CD4-positive, alpha-beta T cell treated with Interleukin-10 for 1 hour (primary cell): ENCODE measurements at regions not wholly inside any gene's neighbourhood (a gene's known extent, or its start where the extent isn't known, plus 50 kb on each side); places are given as distances from the start of the nearest gene placed in this dataset.

Experiments used
- DNase-seq: peaks from one replicate; pipeline ENCODE4 v3.0.0-alpha.2; 2020

- DNase-seq, result peak; percentile 33
Observed at GRCh38 chr3:18657858-18658820, 233.0 kb upstream of the SATB1 start.

DNA sequence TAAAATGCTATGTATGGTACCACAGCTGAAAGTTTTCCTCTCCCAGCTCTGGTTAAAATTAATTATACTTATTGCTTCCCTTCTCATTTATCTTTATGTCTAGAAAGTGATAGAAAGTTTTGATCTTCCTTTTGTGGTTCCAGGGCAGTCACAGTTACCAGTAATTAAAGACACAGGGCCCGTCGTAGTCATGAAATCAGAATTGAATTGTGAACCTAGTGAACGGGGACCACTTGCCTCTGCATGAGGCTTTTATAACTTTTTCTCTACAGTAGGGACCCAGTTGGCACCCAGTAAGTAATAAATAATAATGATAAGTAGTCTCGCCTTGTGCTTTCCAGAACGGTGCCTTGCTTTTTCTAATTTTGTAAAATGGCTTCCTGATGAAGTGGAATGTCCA, 231.7 kb upstream of the SATB1 start:
- DNase-seq, result no peak

- DNase-seq, result no peak
Observed at GRCh38 chr3:18656410-18656809, 231.3 kb upstream of the SATB1 start.

GRCh38 chr3:18655827-18656226, 230.7 kb upstream of the SATB1 start:
- no peak for DNase-seq

GRCh38 chr3:18652781-18653180, 227.6 kb upstream of the SATB1 start:
- no peak for DNase-seq

DNA sequence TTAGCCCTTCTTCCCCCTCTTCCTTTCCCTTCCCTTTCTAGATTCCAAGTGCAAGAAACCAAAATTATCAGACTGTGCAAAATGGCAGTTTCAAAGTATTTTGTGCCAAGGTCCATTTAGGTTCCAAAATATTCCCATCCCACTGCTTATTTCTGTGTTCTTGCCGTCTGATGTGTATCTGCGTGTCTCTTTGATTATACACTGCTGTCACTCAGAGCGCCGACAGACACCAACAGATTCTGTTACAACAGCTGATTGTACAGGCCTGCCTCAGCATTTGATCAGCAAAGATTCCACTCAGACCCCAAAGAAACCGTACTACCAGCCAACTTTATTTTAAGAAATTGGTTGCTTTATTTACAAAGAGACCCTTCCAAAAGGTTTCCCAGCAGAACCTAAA, 225.6 kb upstream of the SATB1 start:
- DNase-seq, result no peak

DNA sequence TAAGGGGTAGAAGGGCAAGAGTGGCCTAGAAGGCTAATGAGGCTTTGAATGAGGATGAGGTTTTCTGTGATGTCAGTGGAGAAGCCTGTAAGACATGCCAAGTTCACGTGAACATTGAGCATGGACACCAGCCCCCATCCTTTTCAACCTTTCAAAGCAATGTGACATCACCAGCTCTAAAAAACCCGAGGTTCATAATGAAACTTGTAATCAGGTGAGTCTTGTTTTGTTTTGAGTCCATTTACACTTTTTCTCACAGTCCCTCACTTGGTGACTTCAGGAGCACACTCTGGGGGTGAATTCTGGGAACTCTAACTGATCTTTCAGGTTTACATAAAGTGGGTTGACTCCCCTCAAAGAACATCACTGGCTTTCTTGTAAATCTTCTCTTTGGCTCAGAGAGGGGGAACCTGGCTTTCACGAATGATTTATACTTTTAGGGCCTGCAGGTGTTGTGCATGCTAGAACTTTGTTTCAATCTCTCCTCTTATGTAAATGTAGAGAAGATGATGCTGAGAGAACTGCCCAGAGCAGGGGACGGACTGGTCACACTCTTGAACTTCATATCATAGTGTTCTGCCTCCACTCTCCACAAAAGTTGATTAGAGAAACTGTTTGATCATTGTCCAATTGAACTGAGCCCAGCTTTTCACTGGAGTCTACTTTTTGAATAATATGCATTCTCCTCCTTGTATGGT, 224.7 kb upstream of the SATB1 start:
- DNase-seq, result peak; percentile 29

GRCh38 chr3:18648868-18649462, 223.8 kb upstream of the SATB1 start:
- no peak for DNase-seq

DNA sequence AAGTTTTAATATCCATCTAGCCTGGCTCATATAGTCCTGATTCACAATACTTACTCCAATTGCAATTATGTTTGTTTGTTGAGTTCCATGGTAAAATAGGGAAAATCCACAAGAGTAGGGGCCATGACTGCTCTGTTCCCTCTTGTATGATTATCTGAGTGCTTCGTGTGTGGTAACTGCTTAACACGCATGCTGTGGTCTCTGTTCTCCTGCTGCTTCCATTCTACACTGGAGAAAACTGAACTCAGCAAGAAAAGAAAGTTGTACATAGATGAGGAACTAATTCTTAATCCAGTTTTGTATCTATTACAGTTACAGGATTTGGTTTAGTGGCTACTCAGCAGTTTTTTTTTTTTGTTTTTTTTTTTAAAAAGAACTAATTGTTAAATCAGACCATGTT, 223.0 kb upstream of the SATB1 start:
- DNase-seq, result no peak

- DNase-seq, result no peak
Observed at GRCh38 chr3:18645619-18646018, 220.5 kb upstream of the SATB1 start.

- peak; percentile 32 for DNase-seq
Observed at GRCh38 chr3:18643281-18643680, 218.1 kb upstream of the SATB1 start.

DNA sequence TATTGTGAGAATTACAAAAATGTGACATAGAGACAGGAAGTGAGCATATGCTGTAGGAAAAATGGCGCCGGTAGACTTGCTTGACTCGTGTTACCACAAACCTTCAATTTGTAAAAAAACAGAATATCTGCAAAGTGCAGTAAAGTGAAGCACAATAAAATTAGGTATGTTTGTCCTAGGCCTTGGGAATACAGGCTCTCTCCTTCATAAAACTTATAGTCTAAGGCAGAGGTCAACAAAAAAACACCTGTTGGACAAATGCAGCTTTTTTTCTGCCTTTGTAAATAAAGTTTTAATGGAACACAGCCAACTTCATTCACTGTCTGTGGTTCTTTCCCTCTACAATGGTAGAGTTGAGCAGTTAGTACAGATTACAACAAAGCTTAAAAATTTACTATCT, 216.8 kb upstream of the SATB1 start:
- no peak for DNase-seq

DNA sequence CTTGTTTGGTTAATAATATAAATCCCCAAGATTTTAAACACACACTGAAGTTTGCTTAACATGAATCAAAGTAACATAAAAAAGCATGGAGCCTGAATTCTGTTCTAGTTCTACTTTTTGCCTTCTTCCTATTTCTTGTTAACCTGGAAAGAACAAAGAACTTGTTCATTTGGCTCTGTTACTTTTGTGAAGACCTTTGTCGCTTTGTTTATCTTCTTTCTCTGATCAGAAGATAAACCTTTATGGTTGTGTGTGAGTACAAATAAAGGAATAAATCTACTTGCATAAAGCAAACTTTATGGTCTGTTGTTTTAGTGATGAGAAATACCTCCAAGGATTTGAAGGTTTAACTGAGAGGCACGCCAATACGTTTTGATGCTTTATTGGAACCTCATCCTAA, 210.1 kb upstream of the SATB1 start:
- no peak for DNase-seq

DNA sequence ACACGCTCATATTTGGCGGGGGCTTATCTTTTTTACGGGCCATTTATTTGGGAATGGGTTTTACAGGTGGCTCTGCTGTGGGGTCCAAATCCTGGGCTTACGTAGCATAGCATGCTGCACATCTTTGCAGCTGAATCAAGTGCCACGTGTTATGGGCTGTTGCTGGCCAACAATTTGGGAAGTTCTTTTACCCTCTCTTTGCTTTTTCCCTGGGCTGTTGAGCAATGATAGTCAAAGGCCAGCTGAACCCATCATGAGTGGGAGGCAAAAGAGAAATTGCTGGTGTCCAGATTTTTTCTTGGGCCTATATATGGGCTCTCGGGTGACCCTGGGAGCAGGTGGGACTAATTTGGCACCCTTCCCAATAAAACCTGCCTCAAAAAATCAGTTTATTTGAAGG, 209.3 kb upstream of the SATB1 start:
- DNase-seq, result no peak

DNA sequence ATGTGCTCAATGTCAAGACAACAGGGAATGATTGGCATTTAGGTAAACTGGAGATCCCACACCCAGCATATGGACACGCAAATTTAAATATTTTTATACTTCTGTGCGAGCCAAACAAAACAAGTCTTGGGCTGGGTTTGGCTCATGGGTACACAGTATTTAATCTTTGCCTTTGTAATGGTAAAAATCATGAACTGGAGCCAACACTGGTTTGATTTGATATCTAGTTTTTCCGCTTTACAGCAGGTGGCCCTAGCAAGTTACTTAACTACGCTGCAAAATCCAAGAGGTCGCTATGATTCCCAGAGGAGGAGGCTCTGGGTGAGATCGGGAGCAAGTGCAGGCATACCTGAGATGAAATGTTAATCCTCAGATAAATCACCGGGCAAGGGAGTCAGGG, 207.9 kb upstream of the SATB1 start:
- no peak for DNase-seq

DNA sequence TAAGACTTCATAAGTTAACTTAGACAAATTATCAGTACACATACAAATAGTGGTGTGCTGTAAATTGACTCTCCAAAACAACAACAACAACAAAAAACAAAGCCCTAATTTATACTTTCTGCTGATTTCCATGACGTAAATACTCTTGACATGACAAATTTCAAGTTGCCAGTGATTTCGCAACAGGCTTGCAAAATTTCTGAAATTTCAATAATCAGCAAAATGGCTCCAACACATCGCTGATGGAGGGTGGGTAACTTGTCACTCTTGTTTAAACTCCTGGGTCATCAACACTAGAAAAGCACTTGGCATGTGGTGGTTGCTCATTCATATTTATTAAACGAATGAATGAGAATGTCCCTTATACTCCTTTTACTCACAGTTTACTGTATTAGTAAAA, 205.2 kb upstream of the SATB1 start:
- no peak for DNase-seq

GRCh38 chr3:18625085-18625484, 199.9 kb upstream of the SATB1 start:
- DNase-seq, result no peak

DNA sequence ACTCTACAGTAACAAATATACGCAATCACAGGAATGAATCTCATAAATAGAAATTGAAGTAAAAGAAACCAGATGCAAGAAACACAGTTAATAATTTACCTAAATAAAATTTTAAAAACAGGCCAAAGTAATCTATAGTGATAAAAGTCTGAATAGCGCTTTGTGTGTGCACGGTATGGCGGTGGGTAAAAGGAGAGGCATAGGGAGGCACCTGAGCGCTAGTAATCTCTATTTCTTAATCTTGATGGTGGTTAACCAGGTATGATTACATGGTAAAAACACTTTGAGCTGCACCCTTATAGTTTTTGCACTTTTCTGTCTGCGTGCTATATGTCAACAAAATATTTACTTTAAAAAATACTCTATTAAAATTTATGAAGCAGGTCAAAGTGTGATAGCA, 198.1 kb upstream of the SATB1 start:
- DNase-seq, result no peak

DNA sequence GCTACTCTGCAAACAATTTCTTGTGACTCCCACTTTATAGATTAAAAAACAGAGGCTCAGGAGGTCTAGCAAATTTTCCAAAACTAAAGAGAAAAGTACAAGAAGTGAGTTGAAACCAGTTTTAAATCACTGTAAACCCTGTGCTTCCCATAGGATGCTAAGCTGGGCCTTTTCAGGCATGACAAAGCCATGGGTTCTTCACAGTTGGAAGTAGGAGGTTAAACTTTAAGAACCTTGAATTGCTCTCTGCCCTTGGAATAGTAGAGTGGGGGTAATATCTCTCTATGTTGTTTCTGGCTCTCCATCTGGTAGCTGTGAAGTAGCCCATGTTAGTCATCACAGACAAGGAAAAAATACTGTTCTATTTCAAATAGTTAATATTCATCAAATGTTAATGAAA, 193.6 kb upstream of the SATB1 start:
- no peak for DNase-seq

- DNase-seq, result no peak
Observed at GRCh38 chr3:18611991-18612390, 186.9 kb upstream of the SATB1 start.

GRCh38 chr3:18609187-18609586, 184.0 kb upstream of the SATB1 start:
- no peak for DNase-seq

GRCh38 chr3:18597919-18598318, 172.8 kb upstream of the SATB1 start:
- no peak for DNase-seq

DNA sequence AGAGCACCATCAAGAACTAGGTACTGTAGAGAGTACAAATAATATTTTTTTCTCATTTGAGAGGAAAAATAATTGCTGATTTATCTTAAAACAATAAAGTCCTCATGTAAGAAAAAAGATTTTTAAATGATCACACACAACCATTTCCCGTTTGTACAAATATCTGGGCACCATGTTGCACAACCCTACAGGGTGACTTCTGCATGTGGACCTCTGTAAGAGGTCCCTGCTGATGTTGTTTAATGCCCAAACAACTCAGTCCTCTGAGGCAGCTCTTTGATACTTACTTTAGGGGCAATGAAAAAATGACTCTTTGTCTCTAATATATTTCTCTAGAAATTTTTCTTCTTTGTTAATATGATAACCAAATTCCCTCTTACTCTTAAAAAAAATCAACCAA, 168.1 kb upstream of the SATB1 start:
- DNase-seq, result no peak

- DNase-seq, result no peak
Observed at GRCh38 chr3:18591120-18591519, 166.0 kb upstream of the SATB1 start.
